GM23338 (cell line): ENCODE measurements at regions not wholly inside any gene's neighbourhood (a gene's known extent, or its start where the extent isn't known, plus 50 kb on each side); places are given as distances from the start of the nearest gene placed in this dataset.

ENCODE experiments used
- CREB1 ChIP-seq: fragments of 250-450 bp; sonication (Bioruptor Pico); IDR thresholded peaks from 2 replicates; pipeline ENCODE4 v1.5.0; 2020; ENCODE audit warnings: low read depth, mild to moderate bottlenecking, moderate library complexity
- CTCF ChIP-seq, 2 experiments: fragments of 200-600 bp in 1 of 2; sonication (generic) in 1 of 2; conservative IDR thresholded peaks; 2 replicates each; pipeline versions ENCODE4 v1.5.1 to v1.6.1; 2016 to 2017; ENCODE audit warnings: antibody characterized with exemption in 2 of 2, low read depth in 2 of 2, mild to moderate bottlenecking in 2 of 2, moderate library complexity in 1 of 2
- EZH2 ChIP-seq: fragments of 200-600 bp; sonication (generic); IDR thresholded peaks from one replicate; pipeline ENCODE4 v1.8.0; 2017; ENCODE audit warnings: antibody characterized with exemption, mild to moderate bottlenecking, low read depth; ENCODE audit not compliant: unreplicated experiment
- EZH2phosphoT487 ChIP-seq: fragments of 200-600 bp; sonication (generic); IDR thresholded peaks from one replicate; pipeline ENCODE4 v1.8.1; 2018; ENCODE audit warnings: antibody characterized with exemption; ENCODE audit not compliant: unreplicated experiment
- JUNB ChIP-seq: IDR thresholded peaks from one replicate; pipeline ENCODE4 v1.6.1; 2016; ENCODE audit warnings: antibody characterized with exemption; ENCODE audit not compliant: unreplicated experiment
- NANOG ChIP-seq: IDR thresholded peaks from 2 replicates; pipeline ENCODE4 v1.6.1; 2016; ENCODE audit warnings: antibody characterized with exemption, borderline replicate concordance
- POLR2AphosphoS5 ChIP-seq: IDR thresholded peaks from 2 replicates; pipeline ENCODE4 v1.6.1; 2016; ENCODE audit warnings: antibody characterized with exemption, low read depth
- REST ChIP-seq: IDR thresholded peaks from one replicate; pipeline ENCODE4 v1.6.1; 2018; ENCODE audit warnings: antibody characterized with exemption; ENCODE audit not compliant: unreplicated experiment
- ZNF114 ChIP-seq: fragments of 250-450 bp; sonication (Bioruptor Pico); IDR thresholded peaks from 2 replicates; pipeline ENCODE4 v1.5.0; 2020; ENCODE audit warnings: mild to moderate bottlenecking, moderate library complexity
- ZNF331 ChIP-seq: fragments of 250-450 bp; sonication (Bioruptor Pico); IDR thresholded peaks from 2 replicates; pipeline ENCODE4 v1.5.0; 2020; ENCODE audit warnings: low read depth, mild to moderate bottlenecking, moderate library complexity

- TF ChIP-seq CTCF (conservative IDR thresholded peaks at IDR 0.05; ENCODE audit: low read depth in 2 of 2) (no peak), POLR2AphosphoS5 (no peak), EZH2phosphoT487 (no peak), EZH2 (no peak), ZNF114 (no peak), REST (no peak), CREB1 (CRISPR knock-in tag) (no peak), JUNB (no peak), NANOG (no peak), ZNF331 (CRISPR knock-in tag) (no peak)
These were observed 206.0 kb upstream of the PRR16 start for GRCh38 chr5:120258123-120258522.
